ENCODE measurements at regions not wholly inside any gene's neighbourhood (a gene's known extent, or its start where the extent isn't known, plus 50 kb on each side); places are given as distances from the start of the nearest gene placed in this dataset.

DNA sequence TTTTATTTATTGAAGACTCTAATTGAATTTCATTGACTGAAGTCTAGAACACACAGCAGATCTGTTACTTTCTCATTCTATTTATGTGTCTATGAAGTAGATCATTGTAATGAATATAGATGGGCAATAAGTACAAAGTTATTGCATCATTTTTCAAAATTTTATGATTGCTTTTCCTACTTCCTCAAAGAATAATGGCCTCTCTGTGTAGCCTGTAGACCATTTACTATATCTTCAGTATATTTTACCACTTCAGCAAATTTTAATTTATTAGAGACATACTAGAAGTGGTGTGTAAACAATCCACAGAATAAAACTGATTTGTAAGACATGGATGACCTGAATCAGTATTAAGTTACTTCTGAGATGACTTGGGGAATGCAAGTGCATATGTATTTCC lies 291.7 kb upstream of the FAR2 start:
- no peaks in the 10 kb centered on the region for H3K79me2 ChIP-seq (ENCODE audit: insufficient read depth, low read length)
- H3K4me1 ChIP-seq (ENCODE audit: insufficient read depth, low read length) = peaks cover 3% of the 10 kb centered on the region; the same call in 1 of the 2 replicates
- H4K20me1 ChIP-seq (ENCODE audit: control insufficient read depth, insufficient read depth, insufficient read length) = no peaks in the 10 kb centered on the region
- no peaks in the 10 kb centered on the region for H3K36me3 Mint-ChIP-seq (ENCODE audit: insufficient read depth in 1 of 3, low read depth in 3 of 3)
- H3T11ph ChIP-seq (ENCODE audit: low read length) = no peak overlapping the region
- DNase-seq = no peak
- no peak overlapping the region for H3K27ac ChIP-seq (ENCODE audit: insufficient read length, low read depth, low read length)
- TF ChIP-seq, protein P1, sequence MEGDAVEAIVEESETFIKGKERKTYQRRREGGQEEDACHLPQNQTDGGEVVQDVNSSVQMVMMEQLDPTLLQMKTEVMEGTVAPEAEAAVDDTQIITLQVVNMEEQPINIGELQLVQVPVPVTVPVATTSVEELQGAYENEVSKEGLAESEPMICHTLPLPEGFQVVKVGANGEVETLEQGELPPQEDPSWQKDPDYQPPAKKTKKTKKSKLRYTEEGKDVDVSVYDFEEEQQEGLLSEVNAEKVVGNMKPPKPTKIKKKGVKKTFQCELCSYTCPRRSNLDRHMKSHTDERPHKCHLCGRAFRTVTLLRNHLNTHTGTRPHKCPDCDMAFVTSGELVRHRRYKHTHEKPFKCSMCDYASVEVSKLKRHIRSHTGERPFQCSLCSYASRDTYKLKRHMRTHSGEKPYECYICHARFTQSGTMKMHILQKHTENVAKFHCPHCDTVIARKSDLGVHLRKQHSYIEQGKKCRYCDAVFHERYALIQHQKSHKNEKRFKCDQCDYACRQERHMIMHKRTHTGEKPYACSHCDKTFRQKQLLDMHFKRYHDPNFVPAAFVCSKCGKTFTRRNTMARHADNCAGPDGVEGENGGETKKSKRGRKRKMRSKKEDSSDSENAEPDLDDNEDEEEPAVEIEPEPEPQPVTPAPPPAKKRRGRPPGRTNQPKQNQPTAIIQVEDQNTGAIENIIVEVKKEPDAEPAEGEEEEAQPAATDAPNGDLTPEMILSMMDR (conservative IDR thresholded peaks at IDR 0.05) = no peak
- no peak overlapping the region for H2AFZ ChIP-seq (ENCODE audit: low read length)
- H3K23me2 ChIP-seq (ENCODE audit: insufficient read length, low read depth, low read length, poor library complexity, severe bottlenecking) = no peaks in the 10 kb centered on the region
- H3K9me3 Mint-ChIP-seq = no peaks in the 10 kb centered on the region
- no peak overlapping the region for H3K4me3 Mint-ChIP-seq
- no peak overlapping the region for H4K5ac ChIP-seq (ENCODE audit: insufficient read length, low read depth, low read length)
- no peak overlapping the region for H2BK15ac ChIP-seq (ENCODE audit: low read depth, low read length)
- peaks cover 12% of the 10 kb centered on the region in 2 experiments for H3K4me1 Mint-ChIP-seq
- H3K27me3 Mint-ChIP-seq (ENCODE audit: low read depth) = no peaks in the 10 kb centered on the region
- H2BK5ac ChIP-seq (ENCODE audit: insufficient read length, low read length) = no peak overlapping the region
- H3K4ac ChIP-seq (ENCODE audit: low read depth, low read length) = no peak overlapping the region
- no peak overlapping the region for H4K91ac ChIP-seq (ENCODE audit: insufficient read length, low read depth, low read length)
- no peak overlapping the region for H3K14ac ChIP-seq (ENCODE audit: insufficient read depth, low read length)
- H3K9ac ChIP-seq (ENCODE audit: extremely low read depth, insufficient read length, low read length) = no peak overlapping the region
- H3K18ac ChIP-seq (ENCODE audit: insufficient read length, low read depth, low read length) = no peak overlapping the region
- no peaks in the 10 kb centered on the region for H3K9me3 ChIP-seq (ENCODE audit: control insufficient read depth, low read depth, low read length)
- H4K8ac ChIP-seq (replicated peaks; ENCODE audit: insufficient read length, low read depth, low read length) = no peak overlapping the region
- H3K23ac ChIP-seq (ENCODE audit: insufficient read length, low read depth, low read length) = no peak overlapping the region
- no peak overlapping the region for H2BK12ac ChIP-seq (ENCODE audit: insufficient read length, low read depth, low read length)
- H2AK5ac ChIP-seq (ENCODE audit: insufficient read length, low read length) = no peak overlapping the region
- no peak overlapping the region for H3K4me2 ChIP-seq (ENCODE audit: insufficient read depth, insufficient read length, low read length)
- H3K27ac Mint-ChIP-seq = no peak overlapping the region
- no peak overlapping the region for H2BK20ac ChIP-seq (ENCODE audit: low read depth, low read length, poor library complexity, severe bottlenecking)
- no peaks in the 10 kb centered on the region for H3K27me3 ChIP-seq (ENCODE audit: insufficient read depth, low read length)
- no peaks in the 10 kb centered on the region for H3K79me1 ChIP-seq (ENCODE audit: insufficient read depth, low read depth, low read length, poor library complexity, severe bottlenecking)
- no peak overlapping the region for H3K56ac ChIP-seq (ENCODE audit: insufficient read length, low read depth, low read length)
- no peak overlapping the region for H2BK120ac ChIP-seq (ENCODE audit: low read depth, low read length, poor library complexity, severe bottlenecking)

Measured in H9 (cell line).